Body of pancreas (tissue), 4 donors: ENCODE measurements at regions not wholly inside any gene's neighbourhood (a gene's known extent, or its start where the extent isn't known, plus 50 kb on each side); places are given as distances from the start of the nearest gene placed in this dataset.

Experiments
- ATAC-seq: fragments of 150-250 bp; one replicate; pipeline ENCODE4 v1.9.1; 2016
- DNase-seq, 4 donors: peaks; one replicate each; pipeline ENCODE4 v3.0.0-alpha.2; 2019
- H3K27ac ChIP-seq, 4 donors: fragments of 200-600 bp; sonication (generic); 1 replicate in 3 of 4; 2 replicates in 1 of 4; pipeline versions ENCODE4 v1.5.1 to v1.6.1; 2016 to 2019; ENCODE audit warnings: mild to moderate bottlenecking in 1 of 4, mixed read lengths in 1 of 4, moderate library complexity in 1 of 4
- H3K27me3 ChIP-seq, 2 donors: fragments of 200-600 bp; sonication (generic); one replicate each; pipeline ENCODE4 v1.6.0; 2016; ENCODE audit warnings: mild to moderate bottlenecking in 1 of 2
- H3K36me3 ChIP-seq, 2 donors: fragments of 200-600 bp; sonication (generic); replicated peaks in 1 of 2; 2 replicates each; pipeline ENCODE4 v1.5.1; 2016; ENCODE audit warnings: low read depth in 2 of 2; ENCODE audit not compliant: insufficient read depth in 1 of 2
- H3K4me1 ChIP-seq: fragments of 200-600 bp; sonication (generic); one replicate; pipeline ENCODE4 v1.6.0; 2016
- H3K4me3 ChIP-seq, 2 donors: fragments of 200-600 bp; sonication (generic); 1 replicate in 1 of 2; 2 replicates in 1 of 2; pipeline ENCODE4 v1.5.1; 2016 to 2019
- H3K9me3 ChIP-seq, 3 donors: fragments of 200-600 bp; sonication (generic); 1 replicate in 2 of 3; 2 replicates in 1 of 3; pipeline ENCODE4 v1.5.1; 2016
- POLR2A ChIP-seq, 3 donors: fragments of 450-650 bp; IDR thresholded peaks; one replicate each; pipeline ENCODE4 v1.6.1; 2016; ENCODE audit warnings: antibody characterized with exemption in 3 of 3, mild to moderate bottlenecking in 2 of 3
- WGBS, 2 donors: methylation state at CpG; one replicate each; pipeline ENCODE4 v1.1.5; 2017; 5-methylcytosine and 5-hydroxymethylcytosine counted together
- intact Hi-C: fragments of 100-400 bp; cut with DNase I; formaldehyde crosslinking; loops from one replicate; pipeline ENCODE4 v1.15.1; 2023
- TF ChIP-seq, protein P1 (sequence below), 7 experiments: fragments of 450-650 bp in 4 of 7; fragments of 200-600 bp in 3 of 7; sonication (generic) in 3 of 7; IDR thresholded peaks; one replicate each; pipeline ENCODE4 v1.5.1; 2016 to 2019; ENCODE audit warnings: antibody characterized with exemption in 7 of 7

DNA sequence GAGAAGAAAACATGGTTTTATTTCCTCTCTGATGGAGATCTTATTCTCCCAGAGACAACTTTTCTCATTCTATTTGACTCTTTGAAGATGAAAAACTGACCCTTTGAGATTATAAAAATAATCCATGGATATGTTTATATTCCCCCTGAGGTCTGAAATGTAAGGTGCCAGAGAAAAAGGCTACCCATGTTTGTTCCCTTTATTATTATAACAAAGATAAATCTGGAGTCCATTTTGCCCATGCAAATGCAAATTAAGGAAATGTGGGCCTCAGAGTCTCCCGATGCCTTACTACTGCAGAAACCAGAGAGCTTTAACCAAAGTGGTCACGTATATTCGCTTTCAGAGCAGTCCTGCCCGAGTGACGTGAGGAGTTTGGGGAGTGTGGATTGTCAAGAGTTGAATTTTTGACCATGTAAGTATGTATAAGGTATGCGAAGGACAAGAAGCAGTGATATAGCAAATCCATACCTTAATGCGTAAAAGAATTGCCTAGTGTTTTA lies 312.5 kb downstream of the RASEF start:
- Histone ChIP-seq H3K36me3 (no peaks in the 10 kb centered on the region), H3K4me1 (no peaks in the 10 kb centered on the region), H3K27ac (no peak overlapping the region), H3K4me3 (no peak overlapping the region), H3K9me3 (no peaks in the 10 kb centered on the region), H3K27me3 (no peaks in the 10 kb centered on the region)
- intact Hi-C loops: no loop called here
- TF ChIP-seq POLR2A (IDR thresholded peaks at IDR 0.05): no peak
- TF ChIP-seq, protein P1, sequence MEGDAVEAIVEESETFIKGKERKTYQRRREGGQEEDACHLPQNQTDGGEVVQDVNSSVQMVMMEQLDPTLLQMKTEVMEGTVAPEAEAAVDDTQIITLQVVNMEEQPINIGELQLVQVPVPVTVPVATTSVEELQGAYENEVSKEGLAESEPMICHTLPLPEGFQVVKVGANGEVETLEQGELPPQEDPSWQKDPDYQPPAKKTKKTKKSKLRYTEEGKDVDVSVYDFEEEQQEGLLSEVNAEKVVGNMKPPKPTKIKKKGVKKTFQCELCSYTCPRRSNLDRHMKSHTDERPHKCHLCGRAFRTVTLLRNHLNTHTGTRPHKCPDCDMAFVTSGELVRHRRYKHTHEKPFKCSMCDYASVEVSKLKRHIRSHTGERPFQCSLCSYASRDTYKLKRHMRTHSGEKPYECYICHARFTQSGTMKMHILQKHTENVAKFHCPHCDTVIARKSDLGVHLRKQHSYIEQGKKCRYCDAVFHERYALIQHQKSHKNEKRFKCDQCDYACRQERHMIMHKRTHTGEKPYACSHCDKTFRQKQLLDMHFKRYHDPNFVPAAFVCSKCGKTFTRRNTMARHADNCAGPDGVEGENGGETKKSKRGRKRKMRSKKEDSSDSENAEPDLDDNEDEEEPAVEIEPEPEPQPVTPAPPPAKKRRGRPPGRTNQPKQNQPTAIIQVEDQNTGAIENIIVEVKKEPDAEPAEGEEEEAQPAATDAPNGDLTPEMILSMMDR (IDR thresholded peaks at IDR 0.05): no peak
- 78 to 84% methylated on average over 7 of the region's 7 CpGs for whole genome bisulfite sequencing, 2 donors
- ATAC-seq (no peak), DNase-seq (no peak)

DNA sequence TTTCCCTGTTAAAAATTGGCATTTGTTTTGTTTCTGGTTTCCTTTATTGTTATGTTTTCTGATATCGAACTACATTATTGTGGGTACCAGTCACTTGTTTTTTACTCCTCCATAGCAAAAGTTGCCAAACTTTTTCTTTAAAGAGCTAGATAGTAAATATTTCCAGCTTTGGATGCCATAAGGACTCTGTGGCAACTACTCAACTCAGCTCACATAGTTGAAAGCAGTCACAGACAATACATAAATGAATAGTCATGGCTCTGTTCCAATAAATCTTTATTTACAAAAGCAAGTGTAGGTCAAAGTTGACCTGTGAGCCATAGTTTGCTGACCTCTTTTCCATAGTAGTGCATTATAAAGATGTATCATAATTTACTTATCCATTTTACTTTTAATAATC lies 305.0 kb downstream of the RASEF start:
- no peaks in the 10 kb centered on the region for H3K36me3 ChIP-seq
- no peaks in the 10 kb centered on the region for H3K9me3 ChIP-seq
- H3K4me3 ChIP-seq: no peak overlapping the region
- ATAC-seq (no peak), DNase-seq (no peak)
- 83 to 86% methylated on average over 1 of the region's 1 CpG for WGBS, 2 donors
- intact Hi-C loops: no loop called here
- TF ChIP-seq, protein P1 (IDR thresholded peaks at IDR 0.05): no peak
- no peak for TF ChIP-seq POLR2A (IDR thresholded peaks at IDR 0.05)
- H3K4me1 ChIP-seq: no peaks in the 10 kb centered on the region
- no peak overlapping the region for H3K27ac ChIP-seq
- H3K27me3 ChIP-seq: no peaks in the 10 kb centered on the region

DNA sequence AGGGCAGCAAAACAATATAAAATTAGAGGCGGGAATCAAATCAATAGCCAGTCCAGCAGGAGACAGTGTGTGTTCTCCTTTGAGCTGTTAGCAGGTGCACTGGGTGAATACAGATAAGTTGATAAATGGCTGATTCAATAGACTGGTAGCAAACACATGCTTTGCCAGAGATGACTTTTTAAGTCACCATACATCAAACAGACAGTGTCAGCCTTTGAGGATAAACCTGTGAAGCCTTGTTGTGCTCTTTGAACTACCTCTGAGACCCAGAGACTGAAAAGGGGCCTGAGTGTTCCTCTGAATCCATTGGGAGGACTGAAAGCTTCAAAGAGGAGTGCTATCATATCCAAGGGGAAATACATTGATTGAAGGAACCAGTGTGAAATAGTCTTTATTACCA lies 301.9 kb downstream of the RASEF start:
- no peak for DNase-seq

DNA sequence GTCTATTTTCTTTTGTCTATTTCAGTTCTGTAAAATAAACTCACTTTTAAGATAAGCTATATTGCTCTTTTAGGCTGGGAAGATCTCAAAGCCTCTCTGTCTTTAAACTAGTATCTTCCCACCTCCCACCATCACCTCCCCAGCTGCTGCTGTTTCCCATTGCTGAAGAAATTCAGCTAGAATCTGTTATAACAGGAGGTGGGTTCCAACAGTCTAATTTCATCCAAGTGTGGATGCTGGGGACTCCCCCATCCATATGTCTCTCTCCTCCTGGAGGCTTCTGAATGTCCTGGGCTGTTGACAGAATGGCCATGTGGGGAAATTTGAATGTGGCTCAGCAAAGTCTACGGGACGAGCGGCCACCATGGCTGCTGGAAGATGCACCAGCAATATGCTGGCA lies 301.0 kb downstream of the RASEF start:
- Histone ChIP-seq H3K4me3 (no peak overlapping the region), H3K27ac (no peak overlapping the region), H3K4me1 (no peaks in the 10 kb centered on the region), H3K36me3 (no peaks in the 10 kb centered on the region), H3K27me3 (no peaks in the 10 kb centered on the region), H3K9me3 (no peaks in the 10 kb centered on the region)
- TF ChIP-seq, protein P1 (IDR thresholded peaks at IDR 0.05): no peak
- no peak for TF ChIP-seq POLR2A (IDR thresholded peaks at IDR 0.05)
- intact Hi-C loops: no loop called here
- WGBS, 2 donors: 60 to 68% methylated on average over 1 to 3 of the region's 3 CpGs
- no peak for DNase-seq
- ATAC-seq: no peak

More for the DNA sequence above, 301.9 kb downstream of the RASEF start:
- TF ChIP-seq POLR2A (IDR thresholded peaks at IDR 0.05): no peak
- H3K27me3 ChIP-seq: no peaks in the 10 kb centered on the region
- H3K36me3 ChIP-seq: no peaks in the 10 kb centered on the region
- no peak overlapping the region for H3K27ac ChIP-seq
- no peaks in the 10 kb centered on the region for H3K9me3 ChIP-seq
- H3K4me3 ChIP-seq: no peak overlapping the region
- ATAC-seq: no peak
- no peaks in the 10 kb centered on the region for H3K4me1 ChIP-seq
- 20 to 28% methylated on average over 1 of the region's 1 CpG for WGBS, 2 donors
- intact Hi-C loops: no loop called here

DNA sequence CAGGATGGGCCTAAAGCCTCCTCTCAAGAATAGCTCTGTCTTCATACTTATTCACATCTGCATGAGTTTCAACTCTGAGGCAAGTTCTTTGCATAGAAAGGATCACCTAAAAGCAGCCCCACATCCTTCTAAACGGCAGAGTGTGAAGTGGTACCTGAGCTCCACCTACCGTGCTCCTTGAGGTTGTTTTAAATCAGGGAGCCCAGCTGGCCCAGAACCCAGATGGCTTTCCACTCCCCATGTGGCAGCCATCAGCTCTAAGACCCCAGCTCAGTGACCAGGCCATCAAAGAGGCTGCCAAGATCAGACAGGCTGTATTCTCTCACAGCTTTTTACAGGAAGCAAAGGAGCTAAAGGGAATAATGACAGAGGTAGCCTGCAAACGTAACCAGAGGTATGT lies 299.3 kb downstream of the RASEF start:
- WGBS, 2 donors: 22 to 29% methylated on average over 3 of the region's 3 CpGs
- Histone ChIP-seq H3K4me3 (no peak overlapping the region), H3K27ac (no peak overlapping the region), H3K9me3 (no peaks in the 10 kb centered on the region), H3K27me3 (no peaks in the 10 kb centered on the region), H3K4me1 (no peaks in the 10 kb centered on the region), H3K36me3 (no peaks in the 10 kb centered on the region)
- TF ChIP-seq POLR2A (IDR thresholded peaks at IDR 0.05): no peak
- TF ChIP-seq, protein P1 (IDR thresholded peaks at IDR 0.05): no peak
- ATAC-seq (no peak), DNase-seq (no peak)
- intact Hi-C loops: no loop called here
